GM21447 (cell line): ENCODE measurements at regions not wholly inside any gene's neighbourhood (a gene's known extent, or its start where the extent isn't known, plus 50 kb on each side); places are given as distances from the start of the nearest gene placed in this dataset.
"Not testable (repeated sequence)": the region's sequence is repeated elsewhere in the genome, so short reads cannot be mapped to it uniquely, and the experiment has no call there.

Experiments
- ATAC-seq: cut with Tn5 transposase; IDR thresholded peaks from one replicate; pipeline ENCODE4 v1.9.1; 2021; ENCODE audit not compliant: unreplicated experiment

DNA sequence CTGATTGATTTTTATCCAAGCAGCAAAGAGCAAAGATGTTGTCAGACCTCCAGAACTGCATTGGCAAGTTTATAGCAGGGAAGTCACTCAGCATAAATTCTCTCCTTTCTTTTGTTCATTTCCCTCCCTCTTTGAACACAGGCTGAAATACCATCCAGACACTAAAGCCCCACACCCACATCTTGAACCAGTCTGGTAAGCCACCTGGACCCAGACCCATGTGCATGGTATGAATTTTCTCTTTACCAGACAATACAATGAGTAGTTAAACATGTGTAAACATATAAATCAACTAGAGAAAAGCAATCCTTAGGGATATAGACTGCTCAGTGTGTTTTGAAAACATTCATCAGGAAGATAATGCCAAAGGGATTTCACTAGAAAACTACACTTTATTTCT is 488.3 kb upstream of the FLRT2 start:
- no peak for ATAC-seq

DNA sequence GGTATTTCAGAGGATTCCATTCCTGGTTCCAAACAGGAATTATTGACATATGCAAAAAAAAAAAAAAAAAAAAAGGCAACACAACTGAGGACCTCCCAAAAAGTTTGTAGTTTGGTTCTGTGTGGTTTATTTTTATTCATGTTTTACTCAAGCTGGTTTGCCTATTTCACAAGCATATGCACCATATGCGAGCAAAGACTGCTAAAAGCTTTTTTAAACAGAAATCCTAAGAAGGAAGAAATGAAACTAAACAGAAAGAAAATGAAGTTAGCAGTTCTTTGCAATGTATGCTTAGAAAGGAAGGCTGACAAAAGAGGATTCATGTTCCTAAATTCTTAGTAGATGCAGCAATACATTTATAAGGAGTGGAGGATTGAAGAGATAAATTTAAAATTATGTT is 487.6 kb upstream of the FLRT2 start:
- no peak for ATAC-seq

DNA sequence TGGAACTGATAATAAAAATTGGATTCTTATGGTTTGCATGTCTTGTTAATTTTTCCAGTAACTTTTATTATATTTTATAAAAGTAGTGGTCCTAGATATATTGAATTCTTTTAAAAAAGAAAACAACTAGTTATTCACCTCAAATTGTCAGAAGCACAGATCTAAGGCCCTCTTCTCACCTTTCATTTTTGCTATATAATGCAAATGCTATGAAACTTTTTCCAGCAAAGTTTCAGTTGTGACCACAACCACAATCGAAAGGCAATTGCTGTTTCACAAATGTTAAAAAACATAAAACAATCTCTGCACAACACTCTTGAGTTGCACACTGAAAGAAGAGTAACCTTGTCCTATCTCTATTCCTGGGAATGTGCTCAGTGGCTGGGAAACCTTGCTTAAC is 479.8 kb upstream of the FLRT2 start:
- ATAC-seq, result no peak

DNA sequence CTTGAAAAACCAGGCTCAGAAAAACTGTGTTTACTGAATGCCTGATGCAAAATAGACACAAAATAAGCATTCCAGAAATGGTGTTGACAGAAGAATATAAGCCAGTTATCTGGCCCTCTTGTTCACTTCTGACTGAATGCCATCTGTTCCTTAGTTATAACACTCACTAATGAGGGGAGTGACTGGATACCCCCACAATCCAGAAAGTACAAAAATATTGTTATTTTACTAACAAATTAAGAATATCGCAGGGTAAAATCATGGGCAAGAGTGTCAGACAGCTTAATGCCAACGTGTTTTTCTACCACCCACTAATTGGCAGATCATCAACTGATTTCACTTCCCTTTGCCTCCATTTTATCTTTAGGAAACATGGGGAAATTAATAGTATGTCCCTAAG is 477.3 kb upstream of the FLRT2 start:
- no peak for ATAC-seq

DNA sequence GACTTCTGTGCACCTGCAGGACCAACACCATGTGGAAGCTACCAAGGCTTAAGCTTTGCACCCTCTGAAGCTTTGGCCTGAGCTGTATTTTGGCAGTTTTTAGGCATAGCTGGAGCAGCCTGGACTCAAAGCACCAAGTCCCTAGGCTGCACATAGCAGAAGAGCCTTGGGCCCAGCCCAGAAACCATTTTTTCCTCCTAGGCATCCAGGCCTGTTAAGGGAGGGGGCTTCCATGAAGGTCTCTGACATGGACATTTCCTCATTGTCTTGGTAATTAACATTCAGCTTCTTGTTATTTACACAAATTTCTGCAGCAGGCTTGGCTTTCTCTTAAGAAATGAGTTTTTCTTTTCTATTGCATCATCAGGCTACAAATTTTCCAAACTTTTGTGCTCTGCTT is 475.8 kb upstream of the FLRT2 start:
- ATAC-seq, result no peak

DNA sequence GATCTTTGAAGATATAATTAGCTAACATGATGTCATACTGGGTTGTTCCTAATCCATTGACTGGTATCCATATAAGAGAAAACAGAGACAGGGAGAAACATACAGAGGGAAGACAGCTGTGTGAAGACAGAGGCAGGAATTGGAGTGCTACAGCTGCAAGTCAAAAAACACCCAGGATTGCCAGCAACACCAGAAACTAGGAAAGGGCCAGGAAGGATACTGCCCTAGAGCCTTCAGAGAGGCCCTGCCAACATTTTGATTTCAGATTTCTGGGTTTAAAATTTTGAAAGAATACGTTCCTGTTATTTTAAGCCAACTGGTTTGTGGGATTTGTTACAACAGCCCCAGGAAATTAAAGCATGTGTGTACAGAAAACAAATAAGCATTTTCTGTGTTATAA is 473.7 kb upstream of the FLRT2 start:
- ATAC-seq, result no peak

DNA sequence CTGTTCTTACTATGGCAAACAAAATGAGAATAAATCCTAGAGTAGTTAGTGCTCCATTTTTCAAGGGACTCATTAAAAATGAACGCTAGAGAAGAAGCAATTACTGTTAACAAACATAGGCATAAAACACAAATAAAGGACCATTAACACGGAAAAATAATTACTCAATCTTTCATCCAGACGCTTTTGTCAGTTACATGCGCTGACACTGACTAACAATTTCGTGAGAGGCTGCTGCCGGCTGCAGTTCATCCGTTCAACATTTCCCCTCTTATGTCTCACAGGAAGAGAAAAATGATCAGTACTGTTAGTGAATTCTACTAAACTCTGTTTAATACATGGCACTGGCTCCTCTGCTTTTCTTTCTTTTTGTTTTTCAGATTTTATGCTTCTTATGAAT is 472.7 kb upstream of the FLRT2 start:
- ATAC-seq, result no peak

DNA sequence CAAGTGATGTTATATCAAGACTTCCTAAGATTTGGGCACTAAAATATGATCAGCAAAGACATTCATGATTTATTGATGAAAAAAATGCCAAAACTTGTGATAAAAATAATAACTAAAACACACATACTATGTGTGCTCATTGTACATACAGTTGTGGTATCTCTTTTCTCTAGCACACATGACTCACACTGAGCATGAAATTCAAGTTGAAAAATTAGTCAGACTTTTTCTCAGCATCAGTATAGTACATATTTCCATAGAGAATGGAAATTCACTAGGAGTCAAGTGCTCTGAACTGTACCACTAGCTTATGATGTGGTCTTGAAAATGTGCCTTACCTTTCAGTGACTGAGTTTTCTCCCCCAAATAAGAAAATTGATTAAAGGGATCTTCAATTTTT is 471.8 kb upstream of the FLRT2 start:
- no peak for ATAC-seq

DNA sequence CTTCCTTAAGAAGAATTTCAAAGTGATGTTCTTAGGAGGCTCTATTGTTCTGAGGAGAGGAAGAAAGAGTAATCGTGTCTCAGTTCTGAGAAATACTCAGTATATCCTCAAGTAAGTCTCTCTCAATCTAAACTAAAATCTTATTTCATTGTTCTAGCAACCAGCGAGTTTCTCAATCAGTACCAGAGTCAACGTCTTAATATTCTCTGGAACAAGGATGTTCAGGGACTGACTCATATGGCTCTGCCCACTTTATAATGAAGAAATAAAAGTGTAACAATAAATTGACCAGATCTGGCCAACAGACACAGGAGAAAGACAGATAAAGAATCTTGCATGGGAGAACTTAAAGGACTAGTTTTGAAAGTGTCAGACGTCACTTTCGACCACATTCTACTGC is 469.8 kb upstream of the FLRT2 start:
- ATAC-seq, result no peak

DNA sequence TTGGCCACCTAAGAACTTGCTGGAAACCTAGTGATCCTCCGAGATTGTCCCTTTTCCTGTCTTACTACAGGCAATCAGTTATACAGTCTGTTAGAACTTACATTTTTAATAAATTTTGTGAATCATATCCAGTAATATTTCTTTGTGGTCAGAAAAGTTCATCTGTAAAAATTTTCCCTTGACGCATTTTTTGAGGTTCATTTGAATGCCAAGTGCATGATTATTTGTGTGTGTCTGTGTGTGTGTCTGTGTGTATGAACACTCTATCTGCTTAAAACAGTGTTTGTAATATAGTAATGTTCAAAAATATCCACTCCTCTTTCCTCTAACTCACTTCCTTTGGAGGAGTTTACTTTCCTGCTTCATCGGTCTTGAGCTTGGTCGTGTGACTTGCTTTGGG is 468.7 kb upstream of the FLRT2 start:
- ATAC-seq, result no peak

DNA sequence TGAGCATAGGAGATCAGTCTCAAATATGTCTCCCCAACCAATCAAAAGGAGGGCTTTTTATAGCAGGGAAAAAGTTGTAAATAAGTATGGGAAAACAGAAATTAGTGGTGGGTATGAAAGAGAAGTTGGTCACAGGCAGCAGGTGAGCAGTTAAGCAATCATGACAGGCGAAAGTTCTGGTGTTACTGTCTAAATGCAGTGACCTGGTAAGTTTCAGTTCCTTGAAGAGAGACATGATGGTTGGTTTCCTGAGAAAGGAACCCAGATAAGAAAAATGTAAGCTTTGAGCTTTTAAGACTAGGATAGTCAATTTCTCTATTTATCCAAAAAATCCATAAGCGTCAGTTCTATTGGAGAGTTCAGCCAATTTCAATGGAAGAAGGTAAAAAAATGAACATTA is 466.2 kb upstream of the FLRT2 start:
- ATAC-seq, result no peak

DNA sequence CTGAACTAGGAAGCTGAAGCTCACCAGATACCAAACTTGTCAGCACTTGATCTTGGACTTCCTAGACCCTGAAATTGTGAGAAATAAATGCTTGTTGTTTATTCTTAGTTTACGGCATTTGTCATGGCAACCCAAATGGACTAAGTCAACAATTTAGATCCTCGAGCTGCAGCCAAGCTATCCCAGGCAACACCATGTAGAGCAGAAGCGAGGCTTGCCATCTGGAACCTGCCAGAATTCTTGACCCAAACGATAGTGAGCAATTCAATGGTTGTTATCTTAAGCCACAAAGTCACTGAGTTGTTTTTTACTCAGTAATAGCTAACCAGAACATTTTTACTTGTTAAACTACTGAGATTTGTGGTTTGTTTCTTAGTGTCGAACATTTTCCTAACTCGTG is 458.5 kb upstream of the FLRT2 start:
- ATAC-seq, result no peak

DNA sequence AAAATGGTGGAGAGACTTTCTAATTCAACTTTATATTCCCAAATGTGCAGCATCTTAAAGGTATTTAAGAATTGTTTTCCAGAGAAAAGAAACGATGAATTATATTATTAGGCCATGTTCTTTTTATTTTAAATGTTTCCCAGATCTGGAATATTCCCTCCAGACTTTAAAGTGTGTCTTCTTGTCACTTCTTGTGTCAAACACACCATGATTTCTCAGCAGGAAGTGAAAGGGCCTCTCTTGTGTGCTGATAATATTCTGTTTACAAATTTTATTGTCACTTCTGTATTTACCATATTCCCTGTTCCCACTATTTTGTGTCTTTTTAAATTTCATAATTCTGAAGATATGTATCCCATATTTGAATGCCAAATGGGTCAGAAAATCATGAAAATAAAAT is 455.0 kb upstream of the FLRT2 start:
- no peak for ATAC-seq

DNA sequence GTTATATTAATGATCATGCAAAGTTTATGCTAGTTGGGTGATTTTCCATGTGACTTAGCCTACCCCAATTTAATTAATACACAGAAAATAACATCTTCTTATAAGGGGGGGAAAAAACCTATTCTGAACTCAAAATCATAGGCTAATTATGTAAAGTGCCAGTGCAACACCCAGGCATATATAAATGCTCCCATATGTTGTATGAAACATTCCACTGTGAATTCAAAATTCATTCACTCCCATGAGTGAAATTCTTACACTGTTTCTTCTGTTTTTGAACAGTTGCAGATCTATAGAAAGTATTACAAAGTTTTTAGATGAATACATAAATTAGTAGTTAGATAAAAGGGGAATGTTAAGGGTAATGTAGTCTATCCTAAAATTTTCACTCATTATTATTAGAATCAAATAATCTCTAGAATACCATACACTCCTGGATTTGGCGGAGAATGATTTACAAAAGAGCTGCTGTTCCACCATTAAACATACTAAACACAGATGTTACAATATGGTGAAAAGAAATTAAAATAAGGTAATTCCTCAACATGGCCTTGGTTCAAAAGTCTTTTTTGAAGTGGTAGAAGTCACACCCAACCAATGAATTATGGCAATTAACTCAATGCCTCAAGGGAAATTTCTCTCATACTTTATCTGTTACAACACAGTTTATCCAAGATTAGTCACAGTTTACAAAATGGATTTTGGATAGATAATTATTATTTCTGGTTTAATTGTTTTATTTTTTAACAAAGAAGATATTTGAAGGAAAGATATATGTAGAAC is 454.1 kb upstream of the FLRT2 start:
- no peak for ATAC-seq

DNA sequence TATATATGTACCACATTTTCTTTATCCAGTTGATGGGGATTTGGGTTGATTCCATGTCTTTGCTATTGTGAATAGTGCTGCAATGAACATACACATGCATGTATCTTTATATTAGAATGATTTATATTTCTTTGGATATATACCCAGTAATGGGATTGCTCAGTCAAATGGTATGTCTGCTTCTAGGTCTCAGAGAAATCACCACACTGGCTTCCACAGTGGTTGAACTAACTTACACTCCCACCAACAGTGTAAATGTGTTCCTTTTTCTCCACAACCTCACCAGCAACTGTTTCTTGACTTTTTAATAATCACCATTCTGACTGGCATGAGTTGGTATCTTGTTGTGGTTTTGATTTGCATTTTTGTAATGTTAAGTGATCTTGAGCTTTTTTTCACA is 452.2 kb upstream of the FLRT2 start:
- not testable (repeated sequence) for ATAC-seq

DNA sequence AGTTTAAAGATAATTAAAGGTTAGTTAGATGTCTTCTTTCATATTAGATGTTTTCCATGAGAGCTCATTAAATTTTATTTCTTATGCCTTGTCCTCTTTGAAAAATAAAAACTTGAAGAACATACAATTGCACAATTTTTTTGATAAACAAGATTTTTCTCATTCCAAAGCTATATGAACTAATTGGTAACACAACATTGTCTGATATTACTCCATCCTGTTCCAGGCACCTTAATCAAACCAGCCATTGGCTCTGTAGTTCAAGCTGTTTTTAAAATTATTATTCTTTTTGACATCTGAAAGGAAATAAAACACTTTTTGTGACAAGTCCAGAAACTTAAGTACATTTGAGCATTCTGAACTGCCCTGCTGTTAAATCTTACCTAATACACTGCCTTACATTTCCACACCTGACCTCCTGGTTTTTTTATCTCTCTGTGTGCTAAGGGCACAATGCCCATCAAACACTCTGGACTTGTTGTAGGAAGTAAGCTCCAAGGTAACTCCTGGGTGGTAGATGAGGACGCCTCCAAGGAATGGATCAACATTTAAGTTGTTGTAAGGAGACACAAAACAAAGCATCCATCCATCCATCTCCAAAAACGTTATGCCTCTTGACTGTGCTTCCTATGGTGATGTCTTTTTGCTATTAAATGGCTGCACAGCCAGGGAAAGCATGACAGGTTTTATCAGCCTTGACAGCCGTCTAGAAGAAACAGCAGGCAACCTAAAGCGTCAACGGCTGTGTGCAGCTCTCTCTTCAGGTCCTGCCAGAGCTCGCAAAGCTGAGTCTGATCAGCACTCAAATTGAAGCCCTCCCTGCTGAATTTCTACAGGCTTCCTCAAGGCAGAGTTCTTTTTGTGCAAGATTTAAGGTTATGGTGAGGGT is 449.9 kb upstream of the FLRT2 start:
- ATAC-seq, result no peak

DNA sequence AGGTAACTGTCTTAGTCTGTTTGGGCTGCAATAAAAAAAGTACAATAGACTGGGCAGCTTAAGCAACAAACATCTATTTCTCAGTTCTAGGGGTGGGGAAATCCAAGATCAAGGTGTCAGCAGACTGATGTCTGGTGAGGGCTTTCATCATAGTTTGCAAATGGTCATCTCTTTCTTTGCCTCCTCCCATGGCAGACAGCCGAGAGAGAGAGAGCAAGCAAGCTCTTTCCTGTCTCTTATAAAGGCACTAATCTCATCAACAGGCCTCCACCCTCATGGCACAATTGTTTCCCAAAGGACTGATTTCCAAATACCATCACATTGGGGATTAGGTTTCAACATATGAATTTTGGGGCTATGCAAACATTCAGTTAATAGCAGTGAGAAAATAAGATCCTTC is 445.6 kb upstream of the FLRT2 start:
- no peak for ATAC-seq

DNA sequence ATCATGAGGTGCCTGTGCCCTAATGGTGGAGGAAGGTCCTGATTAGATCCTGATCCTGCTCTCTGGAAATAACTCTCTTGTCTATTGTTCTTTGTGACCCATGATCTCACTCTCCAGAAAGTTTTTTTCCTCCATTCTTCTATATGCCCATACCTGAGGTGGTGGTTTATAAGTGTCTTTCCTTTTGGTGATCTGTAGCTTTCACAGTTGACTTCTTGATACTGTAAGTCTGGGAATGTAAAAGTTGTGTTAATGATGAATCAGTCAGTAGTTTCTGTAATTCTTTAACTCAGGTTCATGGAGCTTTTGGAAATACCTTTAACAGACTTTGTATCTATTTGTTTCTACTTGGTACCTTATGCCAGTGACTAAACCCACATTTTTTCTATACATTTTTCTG is 444.0 kb upstream of the FLRT2 start:
- no peak for ATAC-seq

DNA sequence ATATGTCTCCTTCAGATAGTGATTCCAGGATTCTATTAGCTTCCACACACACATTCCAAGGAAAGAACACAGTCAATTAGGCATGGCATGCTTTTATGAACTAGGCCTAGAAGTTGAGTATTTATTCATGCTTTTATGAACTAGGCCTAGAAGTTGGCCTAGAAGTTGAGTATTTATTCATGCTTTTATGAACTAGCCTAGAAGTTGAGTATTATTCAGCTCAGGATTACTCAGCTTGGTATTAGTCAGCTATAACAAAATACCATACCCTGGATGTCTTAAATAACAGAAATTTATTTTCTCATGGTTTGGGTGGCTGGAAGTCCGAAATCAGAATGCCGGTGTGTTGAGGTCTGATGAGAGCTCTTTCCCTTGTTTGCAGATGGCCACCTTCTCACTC is 442.7 kb upstream of the FLRT2 start:
- ATAC-seq, result no peak

DNA sequence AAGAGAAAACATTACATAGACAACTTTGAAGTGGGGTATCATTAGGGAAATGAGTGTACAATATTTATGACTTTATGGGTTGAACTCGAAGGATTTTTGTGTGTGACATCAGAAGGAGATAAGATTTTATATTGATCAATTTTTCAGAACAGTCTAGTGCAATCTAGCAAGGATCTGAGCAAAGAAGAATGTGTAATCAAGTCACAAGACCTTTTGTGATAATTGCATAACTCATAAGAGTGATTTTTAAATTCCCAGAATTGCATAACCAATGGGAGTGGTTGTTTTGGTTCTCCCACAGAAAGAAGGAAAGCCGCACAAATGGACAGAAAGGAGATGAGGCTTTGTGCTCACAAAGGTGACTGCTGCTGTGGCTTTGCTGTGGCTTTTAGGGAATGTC is 441.8 kb upstream of the FLRT2 start:
- ATAC-seq, result no peak

DNA sequence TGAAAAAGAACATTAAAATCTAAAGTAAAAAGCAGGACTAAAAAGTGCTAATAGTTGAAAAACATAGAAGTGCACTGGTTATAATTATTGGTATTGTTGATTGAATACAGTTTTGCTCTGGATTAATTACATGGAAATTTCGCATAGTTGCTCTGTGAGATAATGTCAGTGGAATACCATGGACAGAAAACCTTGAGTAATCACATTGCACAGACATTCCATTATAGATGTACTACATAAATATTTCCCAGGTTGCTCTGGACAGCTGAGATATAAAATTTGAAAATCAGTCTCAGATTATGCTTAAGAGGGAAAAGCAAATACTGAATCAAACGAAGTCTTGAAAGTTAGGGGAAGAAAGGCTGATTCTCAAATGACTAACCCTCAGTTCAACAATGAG is 439.3 kb upstream of the FLRT2 start:
- no peak for ATAC-seq

DNA sequence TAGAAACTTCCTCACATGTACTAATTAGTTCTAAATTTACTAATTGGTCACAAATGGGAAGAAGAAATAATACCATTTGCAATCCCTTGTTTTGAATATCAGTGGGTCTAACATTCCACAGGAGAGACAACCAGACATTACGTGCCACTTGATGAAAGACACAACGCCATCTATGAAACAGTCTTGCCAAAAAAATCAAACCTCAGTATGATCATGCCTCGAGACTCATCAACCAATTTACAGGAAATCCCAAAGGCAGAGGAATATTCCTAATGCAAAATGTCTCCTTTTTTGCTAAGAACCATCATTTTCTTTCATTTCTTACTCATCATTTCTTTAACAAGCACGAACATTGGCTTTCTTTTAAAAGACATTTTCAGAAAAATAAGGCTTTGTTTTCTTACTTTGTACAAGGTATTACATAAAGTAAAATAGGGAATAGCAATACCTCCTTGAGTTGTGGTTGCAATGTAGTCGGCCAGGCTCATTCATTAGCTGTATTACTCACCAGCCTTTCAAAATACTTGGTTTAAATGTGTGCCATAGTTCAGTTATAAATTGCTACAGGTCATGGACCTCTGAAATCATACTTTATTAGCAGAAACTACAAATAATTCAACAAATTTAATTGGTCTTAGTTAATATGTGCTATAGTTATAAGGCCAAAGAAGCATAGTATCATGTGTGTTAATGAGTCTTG is 436.2 kb upstream of the FLRT2 start:
- no peak for ATAC-seq
